ENCODE measurements at regions not wholly inside any gene's neighbourhood (a gene's known extent, or its start where the extent isn't known, plus 50 kb on each side); places are given as distances from the start of the nearest gene placed in this dataset.

GRCh38 chr15:84098604-84099003 lies 137.0 kb upstream of the GOLGA6L4 start:
- TF ChIP-seq RAD21 (IDR thresholded peaks at IDR 0.05; ENCODE audit: low read depth) (no peak), EP300 (IDR thresholded peaks at IDR 0.05; ENCODE audit: borderline replicate concordance) (no peak), ZBTB7A (IDR thresholded peaks at IDR 0.05; ENCODE audit: low read depth) (no peak), USF1 (IDR thresholded peaks at IDR 0.05) (no peak), NFIC (IDR thresholded peaks at IDR 0.05) (no peak), FOXM1 (IDR thresholded peaks at IDR 0.05; ENCODE audit: borderline replicate concordance, low read depth) (no peak), MAX (IDR thresholded peaks at IDR 0.05) (no peak), TEAD4 (IDR thresholded peaks at IDR 0.05) (no peak), TAF1 (IDR thresholded peaks at IDR 0.05; ENCODE audit: low read depth) (no peak), CEBPB (IDR thresholded peaks at IDR 0.05) (no peak), REST (IDR thresholded peaks at IDR 0.05; ENCODE audit: low read depth) (no peak), YY1 (IDR thresholded peaks at IDR 0.05; ENCODE audit: low read depth) (no peak), CREB1 (IDR thresholded peaks at IDR 0.05; ENCODE audit: low read depth) (no peak), EGR1 (IDR thresholded peaks at IDR 0.05) (no peak), TCF12 (IDR thresholded peaks at IDR 0.05; ENCODE audit: low read depth) (no peak)

GRCh38 chr15:84099181-84099580 lies 136.4 kb upstream of the GOLGA6L4 start:
- peak; percentile 52; the same call in 1 of the 2 replicates for TF ChIP-seq TEAD4 (IDR thresholded peaks at IDR 0.05)
- no peak for TF ChIP-seq RAD21 (IDR thresholded peaks at IDR 0.05; ENCODE audit: low read depth)
- TF ChIP-seq TCF12 (IDR thresholded peaks at IDR 0.05; ENCODE audit: low read depth), result peak; percentile 58; the same call in 1 of the 2 replicates
- TF ChIP-seq EP300 (IDR thresholded peaks at IDR 0.05; ENCODE audit: borderline replicate concordance), result peak; percentile 74; the same call in 1 of the 2 replicates
- peak; percentile 96 for TF ChIP-seq NFIC (IDR thresholded peaks at IDR 0.05)
- TF ChIP-seq FOXM1 (IDR thresholded peaks at IDR 0.05; ENCODE audit: borderline replicate concordance, low read depth), result peak; percentile 34; the same call in 1 of the 2 replicates

GRCh38 chr15:84103345-84103744 lies 132.2 kb upstream of the GOLGA6L4 start:
- TF ChIP-seq TEAD4 (IDR thresholded peaks at IDR 0.05) (no peak), CREB1 (IDR thresholded peaks at IDR 0.05; ENCODE audit: low read depth) (no peak), CEBPB (IDR thresholded peaks at IDR 0.05) (no peak), YY1 (IDR thresholded peaks at IDR 0.05; ENCODE audit: low read depth) (no peak), RAD21 (IDR thresholded peaks at IDR 0.05; ENCODE audit: low read depth) (no peak), MAX (IDR thresholded peaks at IDR 0.05) (no peak), USF1 (IDR thresholded peaks at IDR 0.05) (no peak), EGR1 (IDR thresholded peaks at IDR 0.05) (no peak), TCF12 (IDR thresholded peaks at IDR 0.05; ENCODE audit: low read depth) (no peak), NFIC (IDR thresholded peaks at IDR 0.05) (no peak), ZBTB7A (IDR thresholded peaks at IDR 0.05; ENCODE audit: low read depth) (no peak), REST (IDR thresholded peaks at IDR 0.05; ENCODE audit: low read depth) (no peak)

GRCh38 chr15:84104853-84105252 lies 130.7 kb upstream of the GOLGA6L4 start:
- TF ChIP-seq YY1 (IDR thresholded peaks at IDR 0.05; ENCODE audit: low read depth) (no peak), USF1 (IDR thresholded peaks at IDR 0.05) (no peak), EGR1 (IDR thresholded peaks at IDR 0.05) (no peak), EP300 (IDR thresholded peaks at IDR 0.05; ENCODE audit: borderline replicate concordance) (no peak), CEBPB (IDR thresholded peaks at IDR 0.05) (no peak), CREB1 (IDR thresholded peaks at IDR 0.05; ENCODE audit: low read depth) (no peak)

GRCh38 chr15:84108728-84109127 lies 126.8 kb upstream of the GOLGA6L4 start:
- TF ChIP-seq RAD21 (IDR thresholded peaks at IDR 0.05; ENCODE audit: low read depth), result peak; percentile 46
- TF ChIP-seq TAF1 (IDR thresholded peaks at IDR 0.05; ENCODE audit: low read depth), result no peak

GRCh38 chr15:84111575-84111974 lies 124.0 kb upstream of the GOLGA6L4 start:
- TF ChIP-seq TAF1 (IDR thresholded peaks at IDR 0.05; ENCODE audit: low read depth) (no peak), NFIC (IDR thresholded peaks at IDR 0.05) (no peak), ZBTB7A (IDR thresholded peaks at IDR 0.05; ENCODE audit: low read depth) (no peak), CEBPB (IDR thresholded peaks at IDR 0.05) (no peak), EGR1 (IDR thresholded peaks at IDR 0.05) (no peak), MAX (IDR thresholded peaks at IDR 0.05) (no peak), TCF12 (IDR thresholded peaks at IDR 0.05; ENCODE audit: low read depth) (no peak), USF1 (IDR thresholded peaks at IDR 0.05) (no peak), TEAD4 (IDR thresholded peaks at IDR 0.05) (no peak)
